ENCODE measurements at regions not wholly inside any gene's neighbourhood (a gene's known extent, or its start where the extent isn't known, plus 50 kb on each side); places are given as distances from the start of the nearest gene placed in this dataset.

DNA sequence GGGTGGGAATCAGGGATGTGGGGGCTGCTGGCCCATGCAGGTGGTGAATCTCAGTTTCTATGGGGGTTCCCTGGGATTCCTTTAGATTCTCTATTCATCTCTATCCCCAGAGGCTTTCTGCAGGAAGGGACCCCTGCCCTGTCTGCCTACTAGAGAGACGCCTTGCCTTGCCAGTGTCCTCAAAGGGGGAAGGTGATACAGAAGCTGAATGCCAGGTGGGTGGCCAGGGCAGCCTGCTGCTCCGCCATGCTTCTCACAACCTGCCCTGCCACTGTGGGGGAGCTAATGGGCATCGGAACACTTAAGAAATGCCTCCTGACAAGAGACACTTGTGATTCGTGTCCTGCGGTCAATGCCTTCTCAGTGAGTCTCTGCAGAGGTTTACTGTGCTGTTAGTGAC is 368.4 kb downstream of the EN1 start:
- no peak overlapping the region for H3K4me3 ChIP-seq (ENCODE audit: control insufficient read depth, low read depth, low read length)
- DNase-seq (ENCODE audit: low read depth): no peak
- TF ChIP-seq, protein P1, sequence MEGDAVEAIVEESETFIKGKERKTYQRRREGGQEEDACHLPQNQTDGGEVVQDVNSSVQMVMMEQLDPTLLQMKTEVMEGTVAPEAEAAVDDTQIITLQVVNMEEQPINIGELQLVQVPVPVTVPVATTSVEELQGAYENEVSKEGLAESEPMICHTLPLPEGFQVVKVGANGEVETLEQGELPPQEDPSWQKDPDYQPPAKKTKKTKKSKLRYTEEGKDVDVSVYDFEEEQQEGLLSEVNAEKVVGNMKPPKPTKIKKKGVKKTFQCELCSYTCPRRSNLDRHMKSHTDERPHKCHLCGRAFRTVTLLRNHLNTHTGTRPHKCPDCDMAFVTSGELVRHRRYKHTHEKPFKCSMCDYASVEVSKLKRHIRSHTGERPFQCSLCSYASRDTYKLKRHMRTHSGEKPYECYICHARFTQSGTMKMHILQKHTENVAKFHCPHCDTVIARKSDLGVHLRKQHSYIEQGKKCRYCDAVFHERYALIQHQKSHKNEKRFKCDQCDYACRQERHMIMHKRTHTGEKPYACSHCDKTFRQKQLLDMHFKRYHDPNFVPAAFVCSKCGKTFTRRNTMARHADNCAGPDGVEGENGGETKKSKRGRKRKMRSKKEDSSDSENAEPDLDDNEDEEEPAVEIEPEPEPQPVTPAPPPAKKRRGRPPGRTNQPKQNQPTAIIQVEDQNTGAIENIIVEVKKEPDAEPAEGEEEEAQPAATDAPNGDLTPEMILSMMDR (IDR thresholded peaks at IDR 0.05; ENCODE audit: control insufficient read depth, insufficient read depth, low read depth, low read length, missing control alignments): no peak

DNA sequence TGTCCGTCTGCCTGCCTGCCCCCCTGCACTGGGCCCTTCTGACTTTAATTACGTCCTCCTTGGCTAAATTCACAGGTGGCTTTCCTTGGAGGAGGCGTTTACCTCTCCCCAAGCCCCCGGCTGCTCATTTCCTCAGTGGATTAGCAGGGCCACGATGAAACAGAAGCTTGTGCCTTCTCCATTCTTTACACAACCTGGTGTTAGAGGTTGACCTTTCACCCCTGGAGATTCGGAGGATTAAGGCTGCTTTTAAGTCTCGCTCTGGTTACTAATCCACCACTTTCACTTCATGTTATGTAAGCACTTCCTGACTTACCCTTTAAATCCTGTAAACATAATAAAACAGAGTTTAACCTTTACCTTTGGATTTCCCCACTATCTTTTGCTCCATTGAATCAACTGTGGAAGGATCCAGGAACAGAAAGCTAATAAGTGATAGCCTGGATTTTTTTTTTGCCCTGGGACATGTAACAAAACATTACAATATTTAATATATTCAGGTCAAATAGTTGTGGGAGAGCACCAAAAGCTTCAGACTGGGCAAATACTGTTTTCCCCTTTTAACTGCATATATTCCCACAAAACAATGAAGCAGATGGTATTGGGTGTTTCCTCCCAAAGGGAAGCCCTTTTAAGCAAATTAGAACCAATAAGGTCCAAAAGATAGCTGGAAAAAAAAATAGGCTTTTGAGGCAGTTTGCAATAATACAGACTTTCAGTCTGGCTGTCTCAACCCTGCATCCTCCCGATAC is 370.2 kb downstream of the EN1 start:
- no peak overlapping the region for H3K4me3 ChIP-seq (ENCODE audit: control insufficient read depth, low read depth, low read length)
- TF ChIP-seq, protein P1 (IDR thresholded peaks at IDR 0.05; ENCODE audit: control insufficient read depth, insufficient read depth, low read depth, low read length, missing control alignments): no peak
- no peak for DNase-seq (ENCODE audit: low read depth)

DNA sequence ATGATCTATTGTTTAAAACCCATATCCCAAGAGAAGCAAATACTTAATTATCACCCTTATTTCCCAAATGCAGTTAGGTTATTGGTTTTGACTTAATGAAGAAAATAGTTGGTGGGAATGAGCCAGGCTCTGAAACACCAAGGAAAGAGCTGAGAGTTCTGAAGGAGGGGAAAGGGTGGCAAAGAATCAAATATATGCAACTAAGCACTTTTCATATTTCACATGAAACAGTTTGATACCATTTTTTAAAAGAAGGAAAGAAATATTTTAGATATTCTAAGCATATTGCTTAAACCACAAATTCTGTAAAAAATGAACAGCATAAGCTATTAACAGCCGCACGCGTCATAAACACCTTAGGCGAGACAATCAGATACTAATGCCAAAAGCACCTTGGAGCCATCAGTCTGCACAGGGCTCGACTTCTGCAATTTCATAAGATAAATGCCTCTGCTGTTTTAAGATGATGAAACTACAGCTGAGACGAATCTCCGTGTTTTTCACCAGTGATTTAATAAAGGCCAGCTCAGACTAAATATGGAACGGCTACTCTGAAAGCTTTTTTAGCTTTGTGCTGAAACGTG is 371.7 kb downstream of the EN1 start:
- no peak for DNase-seq (ENCODE audit: low read depth)
- TF ChIP-seq, protein P1 (IDR thresholded peaks at IDR 0.05; ENCODE audit: control insufficient read depth, insufficient read depth, low read depth, low read length, missing control alignments): no peak
- H3K4me3 ChIP-seq (ENCODE audit: control insufficient read depth, low read depth, low read length): no peak overlapping the region

DNA sequence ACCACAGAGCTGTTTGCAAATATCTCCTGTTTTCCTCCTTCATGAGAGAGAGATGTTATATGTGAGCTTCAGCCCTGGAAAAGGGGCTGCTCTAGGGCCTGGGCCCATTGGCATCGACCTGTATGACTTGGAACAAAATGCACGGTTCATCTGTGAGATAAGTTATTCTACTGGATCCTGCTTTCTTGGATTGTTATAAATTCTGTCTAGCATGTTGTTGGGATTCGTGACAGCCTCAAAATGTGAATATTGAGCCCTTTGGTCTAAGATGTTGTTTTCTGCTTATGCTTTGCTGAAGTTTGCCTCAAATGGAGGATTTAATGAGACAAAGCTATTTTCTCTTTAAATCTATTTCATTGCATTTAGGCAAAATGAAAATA is 372.9 kb downstream of the EN1 start:
- DNase-seq (ENCODE audit: low read depth): no peak
- TF ChIP-seq, protein P1 (IDR thresholded peaks at IDR 0.05; ENCODE audit: control insufficient read depth, insufficient read depth, low read depth, low read length, missing control alignments): no peak
- H3K4me3 ChIP-seq (ENCODE audit: control insufficient read depth, low read depth, low read length): no peak overlapping the region

DNA sequence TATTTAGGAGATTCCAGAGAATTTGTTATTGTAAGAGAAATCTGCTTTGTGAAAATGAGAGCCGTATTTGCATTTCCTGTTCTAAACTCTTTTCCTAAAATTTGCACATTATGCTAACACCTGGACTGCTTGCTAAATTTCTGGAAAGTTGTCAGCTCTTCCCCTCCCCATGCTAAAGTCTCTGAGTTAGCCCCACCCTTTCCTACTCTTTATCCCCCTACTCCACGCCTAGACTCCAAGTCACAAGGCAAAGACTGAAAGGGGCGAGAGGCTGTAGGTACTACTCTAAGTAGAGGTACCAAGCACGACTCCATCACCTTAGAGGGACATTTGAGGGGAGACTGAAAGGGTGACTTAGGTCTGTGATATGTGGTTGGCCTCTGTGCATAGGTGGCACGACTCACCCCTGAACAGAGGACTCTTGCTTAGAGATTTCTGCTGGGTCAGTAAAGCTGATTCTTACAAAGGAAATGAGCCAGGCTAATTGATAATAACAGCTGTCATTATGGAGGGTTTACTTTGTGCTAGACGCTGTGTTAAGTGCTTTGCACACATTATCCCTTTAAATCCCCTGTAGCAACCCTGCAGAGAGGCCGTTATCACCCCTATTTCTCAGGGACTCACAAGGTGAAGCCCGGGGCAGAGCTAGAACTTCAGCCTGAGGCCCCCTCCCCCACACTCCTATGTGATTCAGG is 373.5 kb downstream of the EN1 start:
- TF ChIP-seq, protein P1 (IDR thresholded peaks at IDR 0.05; ENCODE audit: control insufficient read depth, insufficient read depth, low read depth, low read length, missing control alignments): no peak
- no peak for DNase-seq (ENCODE audit: low read depth)
- H3K4me3 ChIP-seq (ENCODE audit: control insufficient read depth, low read depth, low read length): no peak overlapping the region

DNA sequence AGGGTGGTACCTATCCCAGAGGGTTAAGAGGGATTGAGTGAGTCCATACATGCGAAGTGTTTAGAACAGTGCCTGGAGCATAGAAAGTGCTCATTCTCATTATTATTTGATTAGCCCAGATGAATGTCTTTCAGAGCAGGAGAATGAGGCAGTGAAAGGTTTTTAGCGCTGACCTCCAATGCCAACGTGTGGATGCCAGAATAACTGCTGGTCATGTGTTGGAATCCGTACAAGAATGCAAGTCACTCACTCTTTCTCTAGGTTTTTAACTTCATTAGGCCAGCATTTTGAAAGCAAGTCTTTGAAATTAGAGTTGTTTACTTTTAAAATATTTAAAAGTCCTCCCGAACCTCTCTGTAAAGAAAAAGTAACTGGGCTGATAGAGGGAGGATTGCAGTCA is 374.2 kb downstream of the EN1 start:
- no peak overlapping the region for H3K4me3 ChIP-seq (ENCODE audit: control insufficient read depth, low read depth, low read length)
- no peak for DNase-seq (ENCODE audit: low read depth)
- TF ChIP-seq, protein P1 (IDR thresholded peaks at IDR 0.05; ENCODE audit: control insufficient read depth, insufficient read depth, low read depth, low read length, missing control alignments): no peak

Measured in AG09309 (cell line).